ENCODE measurements at regions not wholly inside any gene's neighbourhood (a gene's known extent, or its start where the extent isn't known, plus 50 kb on each side); places are given as distances from the start of the nearest gene placed in this dataset.

DNA sequence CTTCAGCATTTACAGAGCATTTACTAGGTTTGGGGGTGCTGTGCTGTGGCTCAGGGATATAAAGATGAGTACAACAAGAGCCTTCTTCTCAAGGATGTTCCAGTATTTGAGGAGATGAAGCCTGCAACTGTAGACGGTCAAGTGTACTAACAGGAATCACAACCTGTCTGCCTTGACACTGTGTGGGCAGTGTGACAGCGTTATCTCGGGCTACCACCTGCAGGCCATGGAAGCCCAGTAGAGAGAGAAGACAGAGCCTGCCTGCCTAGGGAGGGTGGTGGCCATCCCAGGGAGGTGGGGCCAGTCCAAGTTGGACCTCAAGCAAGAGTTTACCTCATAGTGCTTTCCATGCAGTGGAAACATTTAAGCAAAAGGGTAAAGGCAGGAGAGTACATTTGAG is 215.1 kb upstream of the ASIC2 start:
- TF ChIP-seq POLR2A (IDR thresholded peaks at IDR 0.05) = no peak
- TF ChIP-seq, protein P1, sequence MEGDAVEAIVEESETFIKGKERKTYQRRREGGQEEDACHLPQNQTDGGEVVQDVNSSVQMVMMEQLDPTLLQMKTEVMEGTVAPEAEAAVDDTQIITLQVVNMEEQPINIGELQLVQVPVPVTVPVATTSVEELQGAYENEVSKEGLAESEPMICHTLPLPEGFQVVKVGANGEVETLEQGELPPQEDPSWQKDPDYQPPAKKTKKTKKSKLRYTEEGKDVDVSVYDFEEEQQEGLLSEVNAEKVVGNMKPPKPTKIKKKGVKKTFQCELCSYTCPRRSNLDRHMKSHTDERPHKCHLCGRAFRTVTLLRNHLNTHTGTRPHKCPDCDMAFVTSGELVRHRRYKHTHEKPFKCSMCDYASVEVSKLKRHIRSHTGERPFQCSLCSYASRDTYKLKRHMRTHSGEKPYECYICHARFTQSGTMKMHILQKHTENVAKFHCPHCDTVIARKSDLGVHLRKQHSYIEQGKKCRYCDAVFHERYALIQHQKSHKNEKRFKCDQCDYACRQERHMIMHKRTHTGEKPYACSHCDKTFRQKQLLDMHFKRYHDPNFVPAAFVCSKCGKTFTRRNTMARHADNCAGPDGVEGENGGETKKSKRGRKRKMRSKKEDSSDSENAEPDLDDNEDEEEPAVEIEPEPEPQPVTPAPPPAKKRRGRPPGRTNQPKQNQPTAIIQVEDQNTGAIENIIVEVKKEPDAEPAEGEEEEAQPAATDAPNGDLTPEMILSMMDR (IDR thresholded peaks at IDR 0.05) = no peak
- no peak for TF ChIP-seq EP300 (IDR thresholded peaks at IDR 0.05)

DNA sequence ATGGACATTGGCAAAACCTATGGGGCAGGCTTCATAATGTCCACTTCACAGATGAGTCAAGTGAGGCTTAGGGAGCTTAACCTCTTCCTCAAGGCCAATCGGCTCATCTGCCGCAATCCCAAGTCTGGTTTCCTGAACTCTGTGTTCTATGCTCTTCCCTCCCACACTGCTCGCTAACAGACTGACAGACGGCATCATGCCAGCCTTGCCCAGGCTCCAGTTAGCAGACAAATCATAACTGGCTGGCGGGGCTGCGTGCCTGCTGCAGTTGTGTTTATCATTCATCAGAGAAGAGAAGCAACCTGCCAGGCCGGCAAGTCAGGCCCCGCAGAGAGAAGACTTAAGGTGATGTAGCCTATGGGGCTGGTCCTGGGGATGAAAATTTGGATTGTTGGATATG is 216.2 kb upstream of the ASIC2 start:
- no peaks in the 10 kb centered on the region for H3K4me1 ChIP-seq (ENCODE audit: insufficient read depth)
- no peak for DNase-seq
- 64 to 76% (median 74%) methylated on average over 8 of the region's 8 CpGs for WGBS, 3 donors
- H3K27me3 ChIP-seq = no peaks in the 10 kb centered on the region
- H3K9me3 ChIP-seq = no peaks in the 10 kb centered on the region
- TF ChIP-seq, protein P1 (IDR thresholded peaks at IDR 0.05) = no peak
- TF ChIP-seq POLR2A (IDR thresholded peaks at IDR 0.05) (no peak), EP300 (IDR thresholded peaks at IDR 0.05) (no peak)
- H3K4me3 ChIP-seq = no peak overlapping the region
- intact Hi-C loops (cut with DNase I) = no loop called here
- no peak overlapping the region for H3K27ac ChIP-seq
- H3K36me3 ChIP-seq = no peaks in the 10 kb centered on the region

More for the DNA sequence above, 215.1 kb upstream of the ASIC2 start:
- Histone ChIP-seq H3K27me3 (no peaks in the 10 kb centered on the region), H3K4me1 (ENCODE audit: insufficient read depth) (no peaks in the 10 kb centered on the region), H3K9me3 (no peaks in the 10 kb centered on the region), H3K4me3 (no peak overlapping the region), H3K27ac (no peak overlapping the region), H3K36me3 (no peaks in the 10 kb centered on the region)
- DNase-seq = no peak
- 80 to 96% (median 82%) methylated on average over 3 of the region's 3 CpGs for WGBS, 3 donors
- intact Hi-C loops (cut with DNase I) = no loop called here

DNA sequence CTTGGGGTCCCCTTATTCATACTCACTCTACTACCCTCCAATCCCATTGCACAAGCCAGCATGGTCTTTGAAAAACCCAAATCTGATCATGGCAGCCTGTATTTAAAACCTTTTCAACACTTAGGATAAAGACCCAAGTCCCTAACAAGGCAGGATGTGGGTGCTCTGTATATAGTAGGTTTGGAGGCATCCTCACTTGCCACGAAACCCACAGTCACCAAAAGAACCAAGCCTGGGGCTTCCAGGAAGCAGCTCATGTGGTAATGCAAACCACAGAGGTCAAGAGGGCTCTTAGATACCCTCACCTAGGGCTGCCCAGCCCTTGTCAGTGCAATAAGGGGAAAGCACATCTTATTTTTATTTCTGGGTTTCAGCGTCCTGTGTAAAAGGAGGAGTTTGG is 218.6 kb upstream of the ASIC2 start:
- no peaks in the 10 kb centered on the region for H3K27me3 ChIP-seq
- no peaks in the 10 kb centered on the region for H3K36me3 ChIP-seq
- intact Hi-C loops (cut with DNase I) = no loop called here
- no peaks in the 10 kb centered on the region for H3K9me3 ChIP-seq
- H3K4me1 ChIP-seq (ENCODE audit: insufficient read depth) = no peaks in the 10 kb centered on the region
- TF ChIP-seq POLR2A (IDR thresholded peaks at IDR 0.05) = no peak
- TF ChIP-seq EP300 (IDR thresholded peaks at IDR 0.05) = no peak
- TF ChIP-seq, protein P1 (IDR thresholded peaks at IDR 0.05) = no peak
- no peak overlapping the region for H3K4me3 ChIP-seq
- no peak for DNase-seq
- 56 to 84% (median 71%) methylated on average over 2 of the region's 2 CpGs for WGBS, 3 donors
- no peak overlapping the region for H3K27ac ChIP-seq

DNA sequence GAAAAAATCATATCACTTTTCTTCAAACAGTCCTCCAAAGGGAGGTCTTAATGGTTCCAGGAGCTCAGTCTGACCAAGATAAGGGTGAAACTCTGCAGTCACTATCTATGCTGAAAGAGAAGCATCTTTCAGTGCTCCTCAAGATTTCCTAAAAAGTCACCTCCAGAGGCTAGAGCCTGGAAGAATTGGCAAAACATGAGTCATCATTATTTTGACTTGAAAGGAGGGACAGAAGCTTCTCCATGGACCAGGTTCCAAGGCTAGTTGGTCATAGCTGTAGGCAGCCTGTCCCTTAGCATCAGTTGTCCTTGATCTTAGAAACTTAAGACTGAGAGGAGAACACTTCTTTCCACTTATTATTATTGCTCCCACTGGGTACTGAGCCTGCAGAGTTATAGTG is 219.0 kb upstream of the ASIC2 start:
- Histone ChIP-seq H3K27me3 (no peaks in the 10 kb centered on the region), H3K27ac (no peak overlapping the region), H3K4me1 (ENCODE audit: insufficient read depth) (no peaks in the 10 kb centered on the region), H3K36me3 (no peaks in the 10 kb centered on the region), H3K9me3 (no peaks in the 10 kb centered on the region), H3K4me3 (no peak overlapping the region)
- no peak for DNase-seq
- TF ChIP-seq, protein P1 (IDR thresholded peaks at IDR 0.05) = no peak
- TF ChIP-seq EP300 (IDR thresholded peaks at IDR 0.05) (no peak), POLR2A (IDR thresholded peaks at IDR 0.05) (no peak)
- intact Hi-C loops (cut with DNase I) = no loop called here

DNA sequence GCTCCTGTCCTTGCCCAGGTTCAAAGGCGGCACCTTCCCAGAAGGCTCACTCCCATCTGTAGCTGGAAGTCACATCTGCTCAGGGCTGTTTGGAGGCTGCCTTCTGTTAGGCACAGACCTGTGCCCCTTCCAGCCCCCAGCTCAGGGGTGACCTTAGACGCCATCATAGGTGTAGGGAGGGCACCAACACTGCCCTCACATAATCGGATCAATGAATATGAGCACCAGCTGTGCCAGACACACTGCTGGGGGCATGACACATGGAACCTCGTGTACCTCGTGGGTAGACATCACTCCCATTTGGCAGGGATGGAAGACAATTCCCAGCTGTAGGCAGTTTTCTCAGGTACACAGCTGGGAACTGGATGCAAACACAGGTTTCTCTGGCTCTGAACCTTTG is 220.7 kb upstream of the ASIC2 start:
- TF ChIP-seq EP300 (IDR thresholded peaks at IDR 0.05) (no peak), POLR2A (IDR thresholded peaks at IDR 0.05) (no peak)
- TF ChIP-seq, protein P1 (IDR thresholded peaks at IDR 0.05) = no peak
- Histone ChIP-seq H3K9me3 (no peaks in the 10 kb centered on the region), H3K27ac (no peak overlapping the region), H3K36me3 (no peaks in the 10 kb centered on the region), H3K27me3 (no peaks in the 10 kb centered on the region), H3K4me1 (ENCODE audit: insufficient read depth) (no peaks in the 10 kb centered on the region), H3K4me3 (no peak overlapping the region)
- no peak for DNase-seq
- intact Hi-C loops (cut with DNase I) = no loop called here
- 58 to 68% (median 64%) methylated on average over 5 of the region's 5 CpGs for WGBS, 3 donors
